Left ventricle myocardium superior (tissue), 1 donor: ENCODE measurements at regions not wholly inside any gene's neighbourhood (a gene's known extent, or its start where the extent isn't known, plus 50 kb on each side); places are given as distances from the start of the nearest gene placed in this dataset.

Experiments
- ATAC-seq: fragments of 200-7000 bp; cut with Tn5 transposase; one replicate; pipeline ENCODE4 v1.9.1; 2020; ENCODE audit warnings: mild to moderate bottlenecking, moderate library complexity
- DNase-seq: peaks from one replicate; pipeline ENCODE4 v3.0.0-alpha.2; 2020
- intact Hi-C: fragments of 100-400 bp; cut with micrococcal nuclease; formaldehyde crosslinking; loops from one replicate; pipeline ENCODE4 v1.11.0; 2022
- donor health status: DM: no; HTN: yes; CAD: no; lungs with severe emphysema.

DNA sequence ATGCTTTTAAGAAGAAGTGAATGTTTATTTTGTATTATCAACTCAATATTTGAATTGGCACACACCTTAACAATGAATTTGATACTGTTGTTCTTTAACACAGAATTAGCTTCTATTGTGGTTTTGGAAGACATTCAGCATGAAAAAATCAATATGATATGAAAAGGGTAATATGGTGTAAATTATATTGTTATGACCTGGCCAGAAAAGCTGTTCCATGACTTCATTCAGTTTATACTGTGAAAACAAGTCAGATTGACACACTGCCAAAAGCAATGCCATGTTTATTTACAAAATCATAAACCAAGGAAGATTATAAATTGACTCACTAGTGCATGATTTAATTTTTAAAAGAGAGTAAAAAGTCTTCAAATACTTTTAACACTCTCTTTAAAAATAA is 851.4 kb upstream of the SEL1L start:
- intact Hi-C loops, result loop anchor here (5.0 kb wide), 1 partner anchor 57 kb away; no protein-coding TSS in a partner anchor
- ATAC-seq (no peak), DNase-seq (no peak)

DNA sequence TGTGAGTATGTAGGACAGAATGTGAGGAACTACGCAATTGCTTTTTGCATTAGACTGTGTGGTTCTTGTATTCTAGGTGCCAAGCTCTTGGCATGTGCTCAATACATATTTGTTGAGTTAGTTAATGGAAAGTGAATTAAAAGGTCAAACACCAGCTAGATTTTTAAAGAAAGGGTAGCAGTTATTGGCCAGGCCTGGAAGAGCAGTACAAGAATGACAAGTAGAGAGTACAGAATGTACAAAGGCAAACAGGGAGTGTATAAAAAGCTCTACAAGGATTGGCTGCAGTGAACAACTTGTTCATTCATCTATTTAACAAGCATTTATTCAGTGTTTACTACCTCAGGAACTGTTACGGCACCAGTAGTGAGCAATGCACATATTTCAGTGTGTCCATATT is 854.0 kb upstream of the SEL1L start:
- intact Hi-C loops, result loop anchor here (5.0 kb wide), 1 partner anchor 55 kb away; no protein-coding TSS in a partner anchor
- DNase-seq (no peak), ATAC-seq (peak; percentile 52)

DNA sequence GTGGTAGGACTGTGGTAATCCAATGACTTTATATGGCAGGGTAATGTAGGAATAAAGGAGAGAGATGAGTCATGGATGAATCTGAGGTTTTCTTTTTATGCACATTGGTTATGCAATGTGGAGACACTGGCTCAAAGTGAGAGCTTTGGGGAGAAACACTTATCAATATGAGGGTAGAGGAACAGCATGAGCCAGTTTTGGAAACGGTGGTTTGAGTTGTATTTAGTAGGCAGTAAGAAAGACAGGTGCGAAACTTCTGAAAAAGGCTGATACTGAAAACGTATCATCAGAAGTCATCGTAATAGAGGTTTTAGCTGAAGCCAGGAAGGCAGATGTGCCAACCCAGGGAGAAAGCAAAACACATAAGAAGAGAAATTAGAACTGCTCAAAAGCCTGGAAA is 854.8 kb upstream of the SEL1L start:
- ATAC-seq, result no peak
- DNase-seq, result no peak
- intact Hi-C loops, result loop anchor here (5.0 kb wide), 1 partner anchor 54 kb away; no protein-coding TSS in a partner anchor

DNA sequence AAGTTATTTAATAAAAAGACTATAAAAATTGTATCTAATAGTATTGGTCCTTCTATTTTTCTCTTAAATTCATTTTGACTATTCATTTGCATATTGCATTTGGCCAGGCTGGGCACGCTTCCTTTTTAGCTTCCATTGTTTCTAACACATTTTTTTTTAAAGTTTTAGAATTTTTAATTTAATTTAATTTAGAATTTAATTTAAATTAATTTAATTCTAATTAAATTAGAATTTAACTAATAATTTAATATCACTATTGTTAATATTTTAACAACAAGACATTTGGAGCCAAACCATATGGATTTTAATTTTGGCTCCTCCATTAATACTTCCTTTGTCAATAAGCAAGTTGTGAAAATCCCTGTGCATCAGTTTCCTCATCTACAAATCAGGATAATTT is 856.9 kb upstream of the SEL1L start:
- intact Hi-C loops, result no loop called here
- DNase-seq, result no peak
- ATAC-seq, result no peak

DNA sequence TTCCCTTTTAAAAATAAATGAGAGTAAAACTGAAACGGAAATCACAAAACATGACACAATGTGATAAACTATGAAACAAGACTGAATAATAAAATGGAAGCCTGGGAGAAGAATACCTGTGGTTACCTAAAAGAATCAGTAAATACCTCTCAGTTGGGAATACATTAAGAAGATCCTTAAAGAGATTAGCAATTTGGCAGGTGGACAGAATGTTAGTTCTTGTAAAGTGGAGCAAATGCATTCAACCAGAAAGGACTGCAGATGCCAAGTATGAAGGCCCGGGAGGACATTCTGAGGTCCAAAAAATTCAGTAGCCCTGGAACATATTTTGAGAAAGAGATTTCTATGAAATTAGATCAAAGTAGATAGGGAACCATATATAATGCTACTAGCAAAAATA is 861.3 kb upstream of the SEL1L start:
- ATAC-seq (no peak), DNase-seq (no peak)
- intact Hi-C loops, result no loop called here

DNA sequence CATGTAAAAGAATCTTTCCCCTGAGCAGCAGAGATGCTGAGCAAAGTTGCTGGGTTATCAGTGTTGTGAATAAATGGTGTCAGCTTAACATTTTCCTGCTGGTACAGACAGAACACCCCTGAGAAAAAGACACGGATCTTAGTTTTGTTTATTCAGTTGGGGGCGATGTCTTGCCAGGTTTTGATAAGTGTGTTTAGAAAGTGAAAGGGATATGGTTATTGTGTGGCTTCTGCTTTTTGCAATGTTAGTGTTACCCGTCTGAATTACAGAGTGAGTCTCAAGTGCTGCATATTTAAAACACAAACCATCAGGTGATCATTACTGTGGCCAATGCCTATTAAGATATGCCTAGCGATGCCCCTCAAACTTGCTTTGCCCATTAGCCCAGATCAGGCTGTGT is 864.6 kb upstream of the SEL1L start:
- no peak for DNase-seq
- ATAC-seq, result no peak
- intact Hi-C loops, result no loop called here

DNA sequence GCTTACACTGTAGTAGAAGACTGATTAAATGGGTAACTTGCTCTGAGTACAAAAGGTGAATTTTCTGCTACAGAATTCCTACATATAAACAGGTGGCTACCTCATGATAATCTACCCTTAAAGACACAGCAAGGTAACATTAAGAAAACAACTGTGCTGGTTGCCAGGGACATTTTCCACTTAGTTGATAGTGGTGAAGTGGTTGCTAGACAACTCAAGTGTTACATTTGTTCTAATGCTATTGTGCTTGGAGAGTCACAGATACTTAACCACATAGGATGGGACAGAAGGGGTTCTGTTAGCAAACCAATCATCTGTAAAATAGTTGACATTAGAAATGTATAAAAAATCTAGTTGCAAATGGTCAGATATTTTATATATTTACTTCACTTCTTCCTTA is 870.3 kb upstream of the SEL1L start:
- intact Hi-C loops, result no loop called here
- ATAC-seq (no peak), DNase-seq (no peak)

DNA sequence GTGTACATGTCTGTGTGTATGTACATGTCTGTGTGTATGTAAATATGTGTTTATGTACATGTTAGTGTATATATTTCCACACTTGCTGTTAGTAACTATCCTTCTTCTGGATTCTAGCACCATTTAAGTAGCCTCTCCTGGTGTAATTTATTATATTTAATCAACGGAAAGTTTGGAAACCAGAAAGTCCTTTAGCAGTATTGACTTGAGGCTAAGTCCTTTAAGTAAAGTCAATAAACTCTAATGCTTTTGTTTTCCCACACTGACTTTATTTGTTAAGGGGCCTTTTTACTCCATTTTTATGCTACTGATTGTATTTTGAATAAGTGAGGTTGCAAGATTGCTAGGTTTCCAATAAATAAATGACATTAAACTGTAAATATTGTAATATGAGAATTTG is 876.4 kb upstream of the SEL1L start:
- intact Hi-C loops, result no loop called here
- DNase-seq (no peak), ATAC-seq (no peak)

DNA sequence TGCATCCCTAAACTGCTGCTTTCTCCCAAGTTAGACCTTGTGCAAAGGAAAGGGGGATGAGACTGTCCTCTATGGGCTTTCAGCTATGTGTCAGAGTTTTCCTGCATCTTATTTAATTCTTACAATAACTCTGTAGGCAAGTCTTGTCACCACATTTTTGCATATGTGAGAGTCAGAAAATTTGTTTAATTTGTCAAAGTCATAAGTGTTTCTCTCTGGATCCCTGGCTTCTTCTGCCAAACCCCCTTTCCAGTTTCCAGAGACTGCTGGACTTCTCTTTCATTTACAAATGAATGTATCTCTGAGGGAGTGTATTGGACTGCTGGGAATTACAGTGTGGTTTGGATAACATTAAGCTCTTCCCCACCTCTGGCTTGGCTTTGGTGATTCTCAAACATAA is 877.6 kb upstream of the SEL1L start:
- DNase-seq (no peak), ATAC-seq (no peak)
- intact Hi-C loops, result no loop called here

DNA sequence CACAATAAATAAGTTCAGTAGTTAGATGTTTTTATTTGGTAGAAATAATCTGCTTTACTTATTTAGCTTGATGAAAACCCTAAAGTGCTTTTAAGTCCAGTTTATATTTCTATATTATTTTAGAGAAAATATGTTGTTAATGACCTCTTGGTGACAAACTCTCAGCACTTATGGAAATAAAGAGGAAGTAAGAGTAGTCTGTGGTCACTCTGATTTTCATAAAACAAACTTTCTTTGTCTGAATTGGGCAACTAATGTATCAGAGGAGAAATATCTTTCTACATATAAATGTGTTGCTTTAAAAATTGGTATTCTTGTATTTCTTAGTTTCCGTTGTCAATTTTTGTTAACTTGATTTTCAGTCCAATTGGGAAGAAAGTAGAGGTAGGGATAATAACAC is 878.9 kb upstream of the SEL1L start:
- DNase-seq (no peak), ATAC-seq (no peak)
- intact Hi-C loops, result no loop called here

DNA sequence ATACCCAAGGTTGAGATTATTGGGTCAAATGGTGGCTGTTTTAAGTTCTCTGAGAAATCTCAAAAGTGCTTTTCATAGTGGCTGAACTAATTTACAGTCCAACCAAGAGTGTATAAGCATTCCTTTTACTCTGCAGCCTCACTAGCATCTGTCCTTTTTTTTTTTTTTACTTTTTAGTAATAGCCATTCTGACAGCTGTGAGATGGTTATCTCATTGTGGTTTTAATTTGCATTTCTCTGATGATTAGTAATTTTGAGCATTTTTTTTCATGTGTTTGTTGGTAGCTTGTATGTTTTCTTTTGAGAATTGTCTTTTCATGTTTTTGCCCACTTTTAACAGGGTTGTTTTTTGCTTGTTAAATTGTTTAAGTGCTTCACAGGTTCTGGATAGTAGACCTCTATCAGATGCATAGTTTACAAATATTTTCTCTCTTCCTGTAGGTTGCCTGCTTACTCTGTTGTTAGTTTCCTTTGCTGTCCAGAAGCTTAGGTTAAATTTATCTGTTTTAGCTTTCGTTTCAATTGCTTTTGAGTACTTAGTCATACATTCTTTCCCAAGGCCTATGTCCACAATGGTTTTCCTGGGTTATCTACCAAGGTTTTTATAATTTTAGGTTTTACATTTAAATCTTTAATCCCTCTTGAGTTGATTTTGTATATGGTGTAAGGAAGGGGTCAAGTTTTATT is 881.3 kb upstream of the SEL1L start:
- no peak for ATAC-seq
- no peak for DNase-seq
- intact Hi-C loops, result no loop called here

DNA sequence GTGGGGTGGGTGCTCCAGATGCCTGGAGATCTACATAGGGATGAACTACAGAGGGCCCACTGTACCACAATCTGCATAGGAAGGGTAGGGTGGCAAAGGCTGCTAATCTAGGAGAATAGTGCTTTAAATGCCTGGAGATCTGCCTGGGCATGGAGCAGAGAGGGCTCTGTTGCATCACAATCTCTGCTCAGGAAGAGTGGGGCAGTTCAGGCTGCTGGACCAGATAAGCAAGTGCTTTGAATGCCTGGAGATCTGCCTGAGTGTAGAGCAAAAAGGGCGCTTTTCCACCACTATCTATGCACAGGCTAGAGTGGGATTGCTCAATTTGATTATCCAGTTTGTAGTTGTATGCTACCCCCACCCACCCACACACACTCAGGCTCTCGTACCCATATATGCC is 886.3 kb upstream of the SEL1L start:
- intact Hi-C loops, result no loop called here
- DNase-seq (no peak), ATAC-seq (peak; percentile 56)

DNA sequence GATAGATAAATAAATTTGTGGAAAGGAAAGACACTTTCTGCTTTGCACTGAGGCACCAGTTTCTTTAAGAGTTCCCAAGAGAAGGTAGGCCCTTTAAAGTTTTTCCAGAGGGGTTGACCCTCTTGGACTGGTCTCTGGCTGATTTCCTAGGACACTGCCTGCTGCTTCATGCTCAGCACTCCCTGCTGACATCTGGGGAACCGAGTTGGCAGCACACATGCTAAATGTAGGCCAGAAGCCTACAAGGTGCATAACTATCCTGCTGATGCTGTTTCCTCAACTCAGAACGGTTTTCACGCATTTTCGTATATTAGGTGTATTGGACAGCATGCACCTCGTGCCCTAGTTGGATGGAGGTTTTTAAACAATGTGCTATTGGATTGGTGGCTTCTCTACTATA is 887.2 kb upstream of the SEL1L start:
- intact Hi-C loops, result no loop called here
- DNase-seq (peak; percentile 25), ATAC-seq (peak; percentile 57)

DNA sequence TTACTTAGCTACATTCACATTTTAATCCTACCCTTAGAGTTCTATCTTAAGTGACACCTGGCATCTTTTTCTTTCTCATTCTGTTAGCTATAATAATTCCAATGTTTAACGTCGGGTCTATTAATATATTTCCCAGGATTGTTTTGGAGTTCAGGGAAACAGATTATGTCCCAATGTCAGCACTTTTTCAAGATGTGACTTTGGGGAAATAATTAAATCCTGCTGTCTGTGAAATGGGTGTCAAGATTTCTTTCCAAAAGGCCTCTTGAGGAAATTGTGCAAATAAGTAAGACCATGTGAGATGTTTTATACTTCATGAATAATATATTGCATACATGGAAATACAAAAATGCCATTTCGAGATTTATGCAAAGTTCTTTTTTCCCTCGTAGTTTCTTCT is 887.6 kb upstream of the SEL1L start:
- intact Hi-C loops, result no loop called here
- ATAC-seq (no peak), DNase-seq (no peak)

DNA sequence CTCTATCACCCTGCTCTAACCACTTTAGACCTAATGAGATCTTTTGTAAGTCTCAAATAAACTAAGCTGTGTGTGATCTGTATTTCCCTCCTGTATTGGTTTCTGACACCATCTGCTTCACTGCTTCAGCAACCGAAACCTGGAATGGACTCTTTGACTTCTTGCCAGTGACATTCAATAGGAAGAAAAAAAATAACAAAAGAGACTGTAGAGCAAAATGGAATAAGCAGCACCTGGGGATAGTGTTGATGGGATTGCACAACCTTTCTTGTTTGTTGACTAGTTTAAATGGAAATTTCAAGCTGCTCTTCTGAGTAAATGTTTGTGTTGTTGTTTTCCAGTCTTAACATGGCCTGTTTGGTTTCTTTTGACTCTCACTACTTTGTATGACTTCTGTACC is 888.6 kb upstream of the SEL1L start:
- intact Hi-C loops, result no loop called here
- DNase-seq, result no peak
- ATAC-seq, result no peak

DNA sequence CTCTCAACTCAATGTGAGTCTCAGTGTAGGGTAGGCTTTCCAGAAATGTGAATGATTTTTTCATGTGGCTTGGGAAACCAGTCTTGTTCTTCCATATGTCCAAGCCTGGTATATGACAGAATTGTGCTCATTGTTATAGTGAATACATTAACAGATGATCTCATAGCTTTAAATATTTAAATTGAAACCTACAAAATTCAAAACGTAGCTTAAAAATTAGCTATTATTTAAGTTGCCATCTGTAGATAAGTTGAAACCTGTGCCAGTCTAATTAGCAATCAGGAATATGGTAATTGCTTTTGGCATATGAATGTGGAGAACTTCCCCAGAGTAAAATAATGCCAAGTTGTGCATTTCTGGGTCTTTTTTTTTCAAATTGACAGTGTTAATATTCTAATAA is 891.6 kb upstream of the SEL1L start:
- intact Hi-C loops, result no loop called here
- ATAC-seq (no peak), DNase-seq (no peak)

DNA sequence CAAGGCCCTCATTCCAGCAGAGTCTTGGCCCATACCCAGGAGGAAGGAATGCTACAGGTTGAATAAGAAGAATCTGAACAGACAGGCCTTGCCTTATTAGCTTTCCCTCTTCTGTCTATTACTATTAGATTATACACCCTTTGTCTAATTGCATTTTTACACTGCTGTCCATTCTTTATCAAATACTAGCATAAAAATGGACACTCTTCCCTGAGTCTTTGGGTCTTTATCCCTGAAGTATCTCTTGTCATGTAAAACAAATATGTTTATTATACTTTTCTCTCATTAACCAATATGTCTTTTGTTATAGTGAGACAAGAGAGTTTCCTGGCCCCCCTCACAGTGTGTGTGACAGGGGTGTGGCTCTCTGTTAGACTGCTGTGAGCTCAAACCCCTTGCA is 897.4 kb upstream of the SEL1L start:
- ATAC-seq (no peak), DNase-seq (no peak)
- intact Hi-C loops, result no loop called here

DNA sequence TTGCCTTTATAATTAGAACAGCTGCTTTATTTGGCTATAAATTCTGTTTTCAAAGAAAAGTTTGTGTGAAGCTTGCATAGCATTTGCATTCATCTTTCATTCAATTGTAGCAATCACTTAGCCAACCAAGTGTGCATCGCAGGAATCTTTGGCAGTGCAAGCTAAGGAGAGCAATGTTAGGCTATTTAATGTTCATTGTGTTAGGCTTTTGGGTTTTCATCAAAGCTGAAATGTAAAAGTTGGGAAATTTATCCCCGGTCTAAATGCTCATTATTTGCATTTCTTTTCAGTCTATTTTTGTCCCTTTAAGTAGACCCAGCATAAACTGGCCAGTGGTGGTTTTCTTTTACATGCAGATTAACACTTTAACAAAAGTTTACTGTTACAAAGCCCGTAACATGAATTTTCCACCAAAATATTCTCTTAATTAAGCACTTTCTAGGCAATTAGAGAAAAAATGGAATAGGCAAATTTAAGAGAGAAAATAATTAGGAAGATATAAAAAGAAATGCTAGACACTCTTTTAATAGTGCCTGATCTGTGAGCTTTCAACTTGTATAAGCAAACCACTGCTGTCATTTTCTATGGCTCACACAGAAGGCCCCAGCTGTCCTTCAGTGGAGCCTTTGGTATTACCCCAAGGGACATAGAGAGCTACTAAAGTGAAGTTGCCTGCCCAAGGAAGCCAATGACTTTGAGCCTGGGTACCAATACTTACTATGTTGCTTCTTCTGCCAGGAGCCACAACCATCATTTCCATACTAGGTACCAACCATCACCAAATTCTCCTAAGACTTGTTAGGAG is 898.9 kb upstream of the SEL1L start:
- DNase-seq, result no peak
- intact Hi-C loops, result no loop called here
- ATAC-seq, result no peak

DNA sequence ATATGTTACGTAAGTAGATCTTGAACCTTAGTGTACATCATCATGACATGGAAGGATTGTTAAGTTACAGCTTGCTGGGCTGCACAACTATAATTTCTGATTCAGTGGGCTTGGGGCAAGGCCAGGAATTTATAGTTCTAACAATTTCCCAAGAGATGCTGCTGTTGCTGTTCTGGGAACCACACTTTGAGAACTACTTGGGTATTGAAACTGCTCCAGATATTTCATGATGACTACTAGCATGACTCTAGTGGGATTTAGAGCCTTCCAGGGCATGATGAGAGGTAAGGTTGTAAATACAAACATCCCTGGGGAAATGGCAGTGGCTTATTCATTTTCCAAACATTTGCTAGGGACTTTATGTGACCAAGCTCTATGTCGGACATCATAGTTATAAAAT is 904.8 kb upstream of the SEL1L start:
- intact Hi-C loops, result no loop called here
- DNase-seq (no peak), ATAC-seq (no peak)

DNA sequence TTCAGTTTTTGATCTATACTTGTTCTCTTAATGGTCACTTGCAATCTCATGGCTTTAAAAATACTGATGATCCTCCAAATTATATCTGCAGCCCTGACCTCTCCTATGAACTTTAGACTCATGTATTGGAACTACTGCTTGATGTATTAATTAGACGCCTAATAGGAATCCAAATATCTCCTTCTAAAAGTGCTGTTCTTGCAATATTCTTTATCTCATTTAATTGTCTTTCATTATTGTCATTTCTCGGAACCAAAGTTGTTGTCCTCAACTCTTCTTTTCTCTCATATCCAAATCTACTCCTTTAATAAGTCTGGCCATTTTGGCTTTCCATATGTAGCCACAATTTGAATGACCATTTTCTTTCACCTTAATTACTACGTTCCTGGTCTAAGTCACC is 907.6 kb upstream of the SEL1L start:
- intact Hi-C loops, result loop anchor here (5.0 kb wide), 1 partner anchor 54 kb away; no protein-coding TSS in a partner anchor
- no peak for ATAC-seq
- no peak for DNase-seq
